CD4-positive, alpha-beta T cell (primary cell): ENCODE measurements at regions not wholly inside any gene's neighbourhood (a gene's known extent, or its start where the extent isn't known, plus 50 kb on each side); places are given as distances from the start of the nearest gene placed in this dataset.
A peak's percentile ranks its signal among the peaks of the same experiment; 100 is the strongest.

Experiments used
- ATAC-seq: fragments of 200-7000 bp; cut with Tn5 transposase; one replicate; pipeline ENCODE4 v1.10.0; 2022; ENCODE audit warnings: mild to moderate bottlenecking; ENCODE audit not compliant: poor library complexity
- CTCF ChIA-PET: fragments of 350-600 bp; sonication (Branson Sonifier 250); formaldehyde crosslinking; loops from one replicate; lab custom pipeline; 2021; ENCODE audit warnings: antibody characterized with exemption, inconsistent platforms; lab: Charles Lee
- POLR2A ChIA-PET: fragments of 350-600 bp; sonication (Branson Sonifier 250); formaldehyde crosslinking; loops from one replicate; lab custom pipeline; 2021; ENCODE audit warnings: antibody characterized with exemption, inconsistent platforms; lab: Charles Lee
- DNase-seq, 14 experiments: peaks; one replicate each; pipeline ENCODE4 v3.0.0-alpha.2; 2013 to 2020; ENCODE audit warnings: mixed read lengths in 2 of 14
- H3K27ac ChIP-seq, 2 donors: one replicate each; pipeline versions ENCODE4 v1.5.1 to v1.7.0; 2013; ENCODE audit warnings: low read length in 2 of 2, low read depth in 1 of 2, mild to moderate bottlenecking in 1 of 2
- H3K27me3 ChIP-seq, 2 experiments: 1 replicate in 1 of 2; 2 replicates in 1 of 2; pipeline versions ENCODE4 v1.6.1 to v1.7.0; 2013; ENCODE audit warnings: low read length in 2 of 2, control low read depth in 1 of 2, mild to moderate bottlenecking in 1 of 2, moderate library complexity in 1 of 2; ENCODE audit not compliant: insufficient read depth in 2 of 2, control insufficient read depth in 1 of 2
- H3K36me3 ChIP-seq: one replicate; pipeline ENCODE4 v1.6.1; 2013; ENCODE audit warnings: low read length, control low read depth; ENCODE audit not compliant: insufficient read depth
- H3K4me1 ChIP-seq: one replicate; pipeline ENCODE4 v1.6.1; 2013; ENCODE audit warnings: low read length, control low read depth; ENCODE audit not compliant: insufficient read depth
- H3K4me3 ChIP-seq: one replicate; pipeline ENCODE4 v1.5.1; 2013; ENCODE audit warnings: mild to moderate bottlenecking, low read length, moderate library complexity
- H3K9me3 ChIP-seq, 2 experiments: 1 replicate in 1 of 2; 2 replicates in 1 of 2; pipeline versions ENCODE4 v1.6.1 to v1.7.0; 2013; ENCODE audit warnings: low read length in 2 of 2, mild to moderate bottlenecking in 2 of 2, control low read depth in 1 of 2, moderate library complexity in 1 of 2; ENCODE audit not compliant: control insufficient read depth in 1 of 2, insufficient read depth in 1 of 2
- H3K27ac Mint-ChIP-seq: one replicate; pipeline ENCODE4 v1.8.0; 2020; ENCODE audit warnings: mixed read lengths
- H3K27me3 Mint-ChIP-seq: one replicate; pipeline ENCODE4 v1.8.0; 2021; ENCODE audit warnings: mixed read lengths
- H3K36me3 Mint-ChIP-seq: one replicate; pipeline ENCODE4 v1.8.0; 2021; ENCODE audit warnings: low read depth, mixed read lengths
- H3K4me1 Mint-ChIP-seq: one replicate; pipeline ENCODE4 v1.8.0; 2021; ENCODE audit warnings: low read depth, mixed read lengths
- H3K4me3 Mint-ChIP-seq: one replicate; pipeline ENCODE4 v1.8.0; 2020; ENCODE audit warnings: mild to moderate bottlenecking, mixed read lengths
- H3K9me3 Mint-ChIP-seq: one replicate; pipeline ENCODE4 v1.8.0; 2020; ENCODE audit warnings: mixed read lengths
- intact Hi-C, 2 experiments: fragments of 100-400 bp; cut with DNase I in 1 of 2; cut with micrococcal nuclease in 1 of 2; formaldehyde crosslinking; loops; one replicate each; pipeline versions ENCODE4 v1.15.1 to v1.9.0; 2023 to 2025; cut with DNase I, micrococcal nuclease
- TF ChIP-seq, protein P1 (sequence below): fragments of 200-600 bp; IDR thresholded peaks from one replicate; pipeline ENCODE4 v1.8.0; 2022; ENCODE audit warnings: antibody characterized with exemption, mild to moderate bottlenecking

- Mint-ChIP-seq H3K27ac (no peak overlapping the region), H3K4me1 (peaks cover 63% of the 10 kb centered on the region), H3K4me3 (no peak overlapping the region), H3K27me3 (no peaks in the 10 kb centered on the region), H3K36me3 (no peaks in the 10 kb centered on the region), H3K9me3 (no peaks in the 10 kb centered on the region)
- Histone ChIP-seq H3K27me3 (no peaks in the 10 kb centered on the region), H3K9me3 (no peaks in the 10 kb centered on the region), H3K27ac (no peak overlapping the region), H3K4me3 (no peak overlapping the region), H3K4me1 (peaks cover 54% of the 10 kb centered on the region), H3K36me3 (no peaks in the 10 kb centered on the region)
- ATAC-seq (no peak), DNase-seq (no peak)
- CTCF ChIA-PET, result no interaction called here
- TF ChIP-seq, protein P1, sequence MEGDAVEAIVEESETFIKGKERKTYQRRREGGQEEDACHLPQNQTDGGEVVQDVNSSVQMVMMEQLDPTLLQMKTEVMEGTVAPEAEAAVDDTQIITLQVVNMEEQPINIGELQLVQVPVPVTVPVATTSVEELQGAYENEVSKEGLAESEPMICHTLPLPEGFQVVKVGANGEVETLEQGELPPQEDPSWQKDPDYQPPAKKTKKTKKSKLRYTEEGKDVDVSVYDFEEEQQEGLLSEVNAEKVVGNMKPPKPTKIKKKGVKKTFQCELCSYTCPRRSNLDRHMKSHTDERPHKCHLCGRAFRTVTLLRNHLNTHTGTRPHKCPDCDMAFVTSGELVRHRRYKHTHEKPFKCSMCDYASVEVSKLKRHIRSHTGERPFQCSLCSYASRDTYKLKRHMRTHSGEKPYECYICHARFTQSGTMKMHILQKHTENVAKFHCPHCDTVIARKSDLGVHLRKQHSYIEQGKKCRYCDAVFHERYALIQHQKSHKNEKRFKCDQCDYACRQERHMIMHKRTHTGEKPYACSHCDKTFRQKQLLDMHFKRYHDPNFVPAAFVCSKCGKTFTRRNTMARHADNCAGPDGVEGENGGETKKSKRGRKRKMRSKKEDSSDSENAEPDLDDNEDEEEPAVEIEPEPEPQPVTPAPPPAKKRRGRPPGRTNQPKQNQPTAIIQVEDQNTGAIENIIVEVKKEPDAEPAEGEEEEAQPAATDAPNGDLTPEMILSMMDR, result no peak
- POLR2A ChIA-PET, result interaction anchor here (1.5 kb wide), 1 partner anchor 10 kb away, joined by 4 read pairs; no protein-coding TSS in a partner anchor
- intact Hi-C loops, result no loop called here
Observed at GRCh38 chr1:181153634-181153961, 65.1 kb downstream of the IER5 start.

DNA sequence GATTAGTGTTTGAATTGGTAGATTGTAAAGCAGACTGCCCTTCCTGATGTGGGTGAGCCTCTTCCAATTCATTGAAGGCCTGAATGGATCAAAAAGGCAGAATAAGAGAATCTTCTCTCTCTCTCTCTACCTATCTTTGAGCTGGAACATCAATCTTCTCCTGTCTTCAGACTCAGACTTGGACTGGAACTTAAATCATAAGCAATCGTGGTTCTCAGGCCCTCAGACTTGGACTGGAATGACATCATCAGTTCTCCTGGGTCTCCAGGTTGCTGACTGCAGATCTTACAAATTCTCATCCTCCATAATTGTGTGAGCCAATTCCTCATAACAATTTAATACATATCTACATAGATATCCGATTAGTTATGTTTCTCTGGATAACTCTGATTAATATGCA lies 66.8 kb downstream of the IER5 start:
- no peak overlapping the region for H3K27ac Mint-ChIP-seq
- no peak overlapping the region for H3K4me3 Mint-ChIP-seq
- no peaks in the 10 kb centered on the region for H3K36me3 ChIP-seq
- no peak overlapping the region for H3K4me3 ChIP-seq
- no peak for DNase-seq
- ChIA-PET POLR2A (no interaction called here), CTCF (no interaction called here)
- H3K27me3 Mint-ChIP-seq, result no peaks in the 10 kb centered on the region
- H3K4me1 ChIP-seq, result peaks cover 54% of the 10 kb centered on the region
- H3K36me3 Mint-ChIP-seq, result peaks cover 5% of the 10 kb centered on the region
- TF ChIP-seq, protein P1, result no peak
- ATAC-seq, result no peak
- no peaks in the 10 kb centered on the region for H3K9me3 Mint-ChIP-seq
- H3K27ac ChIP-seq, result no peak overlapping the region
- H3K27me3 ChIP-seq, result no peaks in the 10 kb centered on the region
- peaks cover 63% of the 10 kb centered on the region for H3K4me1 Mint-ChIP-seq
- intact Hi-C loops, result no loop called here
- no peaks in the 10 kb centered on the region for H3K9me3 ChIP-seq

- POLR2A ChIA-PET, result interaction anchor here (0.6 to 6.3 kb wide), 15 partner anchors 9 to 962 kb away, joined by 3 to 86 read pairs (median 4); partner anchors contain the start of genes ACBD6 and MR1
- DNase-seq, result peak; percentile 30 to 81 (median 49)
- Mint-ChIP-seq H3K4me3 (peak overlapping the region; percentile 64), H3K27ac (peak overlapping the region; percentile 89), H3K9me3 (peaks cover 16% of the 10 kb centered on the region), H3K36me3 (peaks cover 5% of the 10 kb centered on the region), H3K4me1 (peaks cover 45% of the 10 kb centered on the region), H3K27me3 (no peaks in the 10 kb centered on the region)
- Histone ChIP-seq H3K27me3 (no peaks in the 10 kb centered on the region), H3K36me3 (no peaks in the 10 kb centered on the region), H3K27ac (peak overlapping the region in 1 of 2 donors; percentile 52), H3K4me1 (peaks cover 43% of the 10 kb centered on the region), H3K4me3 (no peak overlapping the region), H3K9me3 (peaks cover 17 to 23% of the 10 kb centered on the region in 2 experiments)
- ATAC-seq, result peak; percentile 78
- intact Hi-C loops, result loop anchor here (1.0 to 5.0 kb wide), 2 partner anchors 10 to 527 kb away; partner anchors contain the start of gene XPR1 (in 1 of the 2)
- TF ChIP-seq, protein P1, result no peak
- CTCF ChIA-PET, result interaction anchor here (1.1 to 1.7 kb wide), 3 partner anchors 10 to 147 kb away, joined by 3 to 6 read pairs (median 4); no protein-coding TSS in a partner anchor
Observed at GRCh38 chr1:181159451-181160140, 71.1 kb downstream of the IER5 start.
